ENCODE measurements at regions not wholly inside any gene's neighbourhood (a gene's known extent, or its start where the extent isn't known, plus 50 kb on each side); places are given as distances from the start of the nearest gene placed in this dataset.
"Not testable (repeated sequence)": the region's sequence is repeated elsewhere in the genome, so short reads cannot be mapped to it uniquely, and the experiment has no call there.

DNA sequence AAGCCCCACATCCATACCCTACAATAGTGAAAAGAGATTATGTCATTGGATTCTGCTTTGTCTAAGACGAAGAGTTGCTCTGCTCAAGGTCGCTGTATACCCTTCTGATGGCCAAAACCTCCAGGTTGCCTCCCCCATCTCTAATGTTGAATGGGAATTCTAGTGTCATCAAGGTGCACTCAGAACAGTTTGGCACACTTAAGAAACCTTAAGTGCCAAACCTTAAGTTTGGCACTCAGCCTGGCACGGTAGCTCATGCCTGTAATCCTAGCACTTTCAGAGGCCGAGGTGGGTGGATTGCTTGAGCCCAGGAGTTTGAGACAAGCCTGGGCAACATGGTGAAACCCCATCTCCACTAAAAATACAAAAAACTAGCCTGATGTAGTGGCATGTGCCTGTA lies 1245.6 kb upstream of the SEL1L start:
- intact Hi-C loops (cut with DNase I): no loop called here

DNA sequence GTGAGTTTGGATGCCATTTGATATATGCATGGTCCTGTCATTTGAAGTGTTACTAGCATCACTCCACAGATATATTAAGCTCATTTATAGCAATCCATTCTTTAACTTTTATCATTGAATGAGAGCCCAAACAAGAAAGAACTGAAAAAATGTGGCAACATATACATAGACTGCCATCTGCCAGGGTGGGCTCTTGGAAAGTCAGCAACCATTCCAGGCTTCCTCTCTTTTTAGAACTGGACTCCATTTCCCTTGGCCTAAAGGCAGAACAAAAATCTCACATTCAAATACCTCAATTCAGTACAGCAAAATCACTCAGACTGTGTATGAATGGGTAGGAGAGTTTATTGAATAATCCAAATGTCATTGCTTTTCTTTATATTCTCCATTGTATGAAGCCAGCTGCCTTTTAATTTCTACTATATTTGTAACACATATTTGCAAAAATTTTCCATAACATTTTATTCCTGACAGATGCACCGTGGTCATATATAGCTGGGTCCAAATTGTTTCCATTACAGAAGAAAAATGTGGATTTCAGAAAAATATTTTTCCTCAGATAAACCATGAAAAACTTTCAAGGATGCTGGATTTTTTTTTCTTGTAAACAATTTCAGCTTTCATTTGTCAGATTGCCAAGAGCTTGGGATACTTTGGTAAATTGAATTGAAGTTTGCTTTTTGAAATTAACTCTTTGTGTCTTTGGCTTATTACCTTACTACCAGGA lies 1252.3 kb upstream of the SEL1L start:
- no peak for ATAC-seq
- intact Hi-C loops (cut with DNase I): no loop called here

More for the DNA sequence above, 1245.6 kb upstream of the SEL1L start:
- no peak for ATAC-seq
- DNase-seq: no peak

DNA sequence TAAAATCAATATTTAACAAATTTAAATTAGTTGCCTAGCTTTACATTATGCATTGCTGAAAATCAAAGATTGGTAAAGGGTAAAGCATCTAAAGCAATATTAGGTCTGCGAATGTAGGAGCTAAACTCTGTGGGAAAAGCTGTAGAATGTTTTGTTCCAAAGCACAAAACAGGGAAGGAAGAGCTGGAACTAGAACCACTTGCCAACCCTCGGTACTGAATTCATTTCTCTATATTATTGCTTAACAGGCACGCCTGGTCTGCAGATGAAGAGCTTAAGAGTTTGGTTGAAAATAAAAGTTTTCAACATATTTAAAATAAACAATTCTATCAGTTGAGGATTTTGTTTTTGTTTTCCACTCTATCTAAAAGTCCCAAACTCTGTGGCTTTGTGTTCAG lies 1252.8 kb upstream of the SEL1L start:
- no peak for DNase-seq
- intact Hi-C loops (cut with DNase I): no loop called here
- no peak for ATAC-seq

More for the DNA sequence above, 1252.3 kb upstream of the SEL1L start:
- no peak for DNase-seq

DNA sequence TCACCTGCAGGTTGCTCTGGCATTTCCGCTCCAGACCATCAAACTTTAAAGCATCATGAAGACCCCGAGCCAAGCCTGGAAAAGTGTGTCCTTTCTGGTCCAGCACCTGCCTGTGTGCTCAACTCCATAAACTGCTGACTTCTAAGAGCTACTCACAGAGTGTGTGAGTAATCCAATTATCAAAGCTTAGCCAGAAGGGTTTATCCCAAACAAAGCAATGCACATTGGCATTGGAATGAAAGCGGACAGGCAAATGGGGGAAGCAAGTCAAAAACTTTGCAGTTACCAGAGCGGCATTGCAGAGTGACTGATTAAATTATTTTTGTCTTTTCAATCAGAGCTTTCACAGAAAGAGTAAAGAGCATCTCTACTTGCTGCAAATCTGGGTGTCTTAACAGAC lies 1262.4 kb upstream of the SEL1L start:
- intact Hi-C loops (cut with DNase I): no loop called here
- DNase-seq (no peak), ATAC-seq (no peak)

DNA sequence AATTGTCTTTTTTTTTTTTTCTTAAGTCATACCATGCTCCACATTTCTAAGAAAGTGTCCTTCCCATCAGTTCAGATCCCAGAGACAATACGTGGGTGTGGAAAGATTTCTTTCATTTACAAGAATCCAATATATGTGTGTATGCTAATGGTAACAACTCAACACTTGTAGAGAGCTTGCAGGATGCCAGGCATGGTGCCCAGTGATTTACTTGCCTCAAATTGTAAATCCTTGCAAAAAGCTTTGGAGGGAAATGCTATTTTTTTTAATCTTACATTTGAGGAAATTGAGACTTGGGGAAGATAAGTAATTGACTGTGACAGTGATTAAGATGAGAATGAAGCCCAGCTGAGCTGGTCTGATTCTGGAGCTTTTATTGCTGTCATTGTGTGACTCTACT lies 1264.6 kb upstream of the SEL1L start:
- ATAC-seq: no peak
- no peak for DNase-seq
- intact Hi-C loops (cut with DNase I): no loop called here

DNA sequence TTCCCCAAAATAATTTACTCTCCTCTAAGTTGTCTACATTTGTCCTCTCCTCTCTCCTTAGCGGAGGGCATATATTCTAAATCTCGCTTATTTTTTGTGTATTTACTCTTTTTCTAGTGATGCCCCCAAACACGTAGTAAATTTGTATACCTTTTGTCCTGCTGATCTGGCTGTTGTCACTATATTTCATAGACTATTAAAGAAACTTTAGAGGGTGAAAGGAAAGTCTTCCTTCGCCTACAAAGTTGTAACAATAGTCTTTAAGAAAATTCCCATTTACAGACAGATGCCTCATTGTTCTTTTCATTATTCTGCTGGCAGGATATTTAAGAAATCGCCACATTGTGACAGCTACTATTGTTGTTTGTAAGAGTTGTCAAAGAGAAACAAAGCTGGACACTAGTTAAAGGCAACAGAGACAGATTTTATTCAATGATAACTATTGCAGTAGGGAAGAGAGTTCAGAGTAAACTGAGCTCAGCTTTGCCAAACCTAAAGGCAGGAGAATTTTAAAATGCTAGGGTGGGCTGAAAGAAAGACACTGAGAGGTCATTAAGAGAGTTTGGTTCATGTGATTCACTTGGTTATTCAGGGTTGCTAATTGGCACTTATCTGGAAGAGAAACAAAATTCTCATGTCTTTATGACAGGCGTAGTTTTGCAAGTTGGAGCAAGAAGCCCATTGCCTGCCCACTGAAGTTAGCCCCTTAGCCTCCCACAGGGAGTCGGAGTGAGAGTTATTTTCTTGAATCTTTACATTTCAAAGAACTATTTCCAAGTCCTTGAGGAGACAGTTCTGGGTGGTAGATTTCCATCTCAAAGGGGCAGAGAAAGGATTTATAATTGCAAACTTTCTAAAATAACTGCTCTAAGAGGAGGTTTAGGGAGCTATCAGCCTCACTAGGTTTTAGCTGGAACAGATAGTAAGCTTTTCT lies 1272.5 kb upstream of the SEL1L start:
- DNase-seq (no peak), ATAC-seq (no peak)
- intact Hi-C loops (cut with DNase I): no loop called here

DNA sequence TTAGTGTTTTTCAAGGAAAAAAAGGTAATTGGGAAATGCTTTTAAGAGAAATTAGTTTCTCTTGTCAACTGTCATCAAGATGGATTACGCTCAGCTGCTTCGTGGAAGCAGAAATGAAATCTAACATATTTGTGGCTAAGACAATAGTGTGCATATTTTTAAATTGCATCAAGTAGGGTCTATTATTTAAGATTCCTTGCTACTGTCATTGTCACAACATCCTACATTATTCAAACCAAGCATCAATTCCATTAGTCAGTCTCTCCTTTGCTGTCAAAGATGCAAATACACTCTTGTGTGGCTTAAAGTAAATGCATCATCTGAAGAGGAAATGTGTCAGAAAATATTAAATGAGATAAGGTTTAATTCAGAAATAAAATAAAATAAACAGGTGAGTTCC lies 1277.6 kb upstream of the SEL1L start:
- intact Hi-C loops (cut with DNase I): no loop called here
- DNase-seq (no peak), ATAC-seq (no peak)

DNA sequence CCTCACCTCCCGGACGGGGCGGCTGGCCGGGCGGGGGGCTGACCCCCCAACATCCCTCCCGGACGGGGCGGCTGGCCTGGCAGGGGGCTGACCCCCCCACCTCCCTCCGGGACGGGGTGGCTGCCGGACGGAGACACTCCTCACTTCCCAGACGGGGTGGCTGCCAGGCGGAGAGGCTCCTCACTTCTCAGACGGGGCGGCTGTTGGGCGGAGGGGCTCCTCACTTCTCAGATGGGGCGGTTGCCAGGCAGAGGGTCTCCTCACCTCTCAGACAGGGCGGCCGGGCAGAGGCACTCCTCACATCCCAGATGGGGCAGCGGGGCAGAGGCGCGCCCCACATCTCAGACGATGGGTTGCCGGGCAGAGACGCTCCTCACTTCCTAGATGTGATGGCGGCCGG lies 1280.7 kb upstream of the SEL1L start:
- ATAC-seq; intact Hi-C loops (cut with DNase I); DNase-seq: not testable (repeated sequence)

DNA sequence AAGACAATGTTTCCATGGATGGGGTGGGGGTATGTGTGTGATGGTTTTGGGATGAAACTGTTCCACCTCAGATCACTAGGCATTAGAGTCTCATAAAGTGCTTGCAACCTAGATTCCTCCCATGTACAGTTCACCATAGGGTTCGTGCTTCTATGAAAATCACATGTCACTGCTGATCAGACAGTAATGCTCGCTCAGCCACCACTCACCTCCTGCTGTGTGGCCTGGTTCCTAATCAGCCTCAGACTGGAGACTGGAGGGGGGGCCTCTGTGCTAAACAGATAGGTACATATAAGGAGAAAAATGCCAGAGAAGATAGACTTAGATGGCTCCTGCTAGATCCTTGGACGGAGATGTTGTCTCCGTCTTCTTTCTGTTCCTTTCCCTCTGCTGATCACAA lies 1296.9 kb upstream of the SEL1L start:
- DNase-seq (no peak), ATAC-seq (no peak)
- intact Hi-C loops (cut with DNase I): no loop called here

DNA sequence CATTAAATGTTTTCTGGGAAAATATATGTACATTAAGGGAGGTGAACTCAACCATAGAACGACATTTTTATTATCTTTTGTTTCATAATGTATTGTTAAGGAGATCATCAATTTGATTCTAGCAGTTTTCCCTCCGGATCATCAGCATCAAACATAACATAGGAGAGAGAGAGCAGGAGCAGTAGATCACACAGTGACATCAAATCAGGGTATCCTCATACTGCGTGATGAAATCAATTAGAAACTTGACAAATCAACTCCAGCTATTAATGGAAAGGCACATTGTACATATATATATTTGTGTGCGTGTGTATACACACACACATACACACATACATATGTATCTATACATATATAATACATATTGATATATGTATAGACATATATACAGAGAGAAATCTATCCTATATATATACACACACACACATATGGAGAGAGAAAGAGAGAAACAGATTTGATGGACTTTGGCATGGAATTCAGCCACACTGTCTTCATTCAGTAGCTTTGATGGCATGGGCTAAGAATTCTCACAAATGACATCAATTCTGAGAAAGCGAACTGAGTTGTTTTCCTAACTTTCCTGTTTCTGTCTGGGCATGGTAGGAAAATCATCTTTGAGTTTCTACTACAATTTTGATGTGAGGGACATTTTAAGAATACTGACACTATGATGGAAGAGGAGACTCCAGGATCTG lies 1302.8 kb upstream of the SEL1L start:
- intact Hi-C loops (cut with DNase I): no loop called here
- ATAC-seq (no peak), DNase-seq (no peak)

DNA sequence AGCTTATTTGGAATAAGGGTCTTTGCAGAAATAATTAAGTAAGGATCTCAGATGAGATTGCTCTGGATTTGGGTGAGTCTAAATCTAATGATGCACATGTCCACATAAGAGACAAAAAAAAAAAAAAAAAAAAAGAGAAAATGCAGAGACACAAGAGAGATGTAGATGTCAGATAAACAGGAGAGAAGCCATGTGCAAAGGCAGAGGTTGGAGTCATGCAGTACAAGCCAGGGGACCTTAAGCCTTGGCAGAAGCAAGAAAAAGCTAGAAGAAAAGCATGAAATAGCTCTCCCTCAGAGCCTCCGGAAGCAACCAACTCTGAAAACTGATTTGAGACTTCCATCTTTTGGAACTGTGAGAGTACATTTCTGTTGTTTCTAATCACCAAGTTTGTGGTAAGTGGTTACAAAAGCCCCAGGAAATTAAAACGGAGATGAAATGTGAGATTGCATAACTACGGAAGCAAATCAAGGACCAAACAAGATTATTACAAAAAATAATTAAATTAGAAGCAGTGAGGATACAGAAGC lies 1304.0 kb upstream of the SEL1L start:
- intact Hi-C loops (cut with DNase I): no loop called here
- DNase-seq (no peak), ATAC-seq (no peak)

DNA sequence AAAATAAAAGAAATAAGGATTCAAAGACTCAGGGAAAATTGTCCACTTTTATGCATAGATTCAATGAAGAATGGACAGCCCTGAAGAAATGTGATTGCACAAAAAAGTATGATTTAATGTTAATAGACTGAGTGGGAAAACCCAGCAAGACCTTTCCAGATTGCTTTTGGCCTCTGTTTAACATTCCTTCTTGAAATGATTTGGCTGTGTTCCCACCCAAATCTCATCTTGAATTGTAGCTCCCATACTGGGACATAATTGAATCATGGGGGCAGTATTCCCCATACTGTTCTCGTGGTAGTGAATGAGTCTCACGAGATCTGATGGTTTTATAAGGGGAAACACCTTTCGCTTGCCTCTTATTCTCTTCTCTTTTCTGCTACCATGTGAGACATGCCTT lies 1316.9 kb upstream of the SEL1L start:
- intact Hi-C loops (cut with DNase I): no loop called here
- DNase-seq (no peak), ATAC-seq (no peak)

DNA sequence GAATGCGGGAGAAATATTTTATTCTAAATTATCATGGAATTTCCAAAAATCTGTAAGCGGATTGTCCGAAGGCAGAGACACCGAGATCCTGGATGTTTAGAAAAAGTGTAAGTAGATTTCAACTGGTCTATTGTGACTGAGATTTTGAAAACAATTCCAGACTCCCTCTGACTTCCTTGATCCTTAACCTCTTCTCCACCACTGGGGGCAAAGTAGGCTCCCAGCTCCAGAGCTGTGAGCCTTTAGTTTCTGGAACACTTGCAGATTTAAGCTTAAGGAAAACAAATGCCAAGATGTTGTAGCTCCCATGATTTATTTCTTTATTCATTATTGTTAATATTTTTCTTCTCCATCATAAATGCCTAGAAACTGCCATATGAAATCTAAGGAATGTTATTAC lies 1320.5 kb upstream of the SEL1L start:
- ATAC-seq (no peak), DNase-seq (no peak)
- intact Hi-C loops (cut with DNase I): no loop called here

DNA sequence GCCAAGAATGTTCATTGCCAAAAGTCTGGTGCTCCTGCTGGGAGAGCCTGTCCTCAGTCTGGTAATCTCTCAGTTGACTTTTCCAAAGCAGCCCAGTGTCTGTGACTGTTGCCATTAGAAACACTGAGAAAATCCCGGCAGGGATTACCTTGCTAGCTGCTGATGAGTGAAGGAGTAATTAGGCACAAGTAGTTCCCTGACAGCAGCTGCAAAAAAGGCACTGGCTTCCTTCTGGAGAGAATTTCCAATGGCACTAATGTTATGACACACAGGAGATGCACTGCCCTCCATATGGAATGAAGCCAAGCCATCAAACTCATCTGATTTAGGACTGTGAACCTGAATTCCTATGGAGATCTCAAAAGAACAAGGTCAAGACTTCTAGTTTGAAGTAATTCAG lies 1321.2 kb upstream of the SEL1L start:
- intact Hi-C loops (cut with DNase I): no loop called here
- ATAC-seq (no peak), DNase-seq (no peak)

DNA sequence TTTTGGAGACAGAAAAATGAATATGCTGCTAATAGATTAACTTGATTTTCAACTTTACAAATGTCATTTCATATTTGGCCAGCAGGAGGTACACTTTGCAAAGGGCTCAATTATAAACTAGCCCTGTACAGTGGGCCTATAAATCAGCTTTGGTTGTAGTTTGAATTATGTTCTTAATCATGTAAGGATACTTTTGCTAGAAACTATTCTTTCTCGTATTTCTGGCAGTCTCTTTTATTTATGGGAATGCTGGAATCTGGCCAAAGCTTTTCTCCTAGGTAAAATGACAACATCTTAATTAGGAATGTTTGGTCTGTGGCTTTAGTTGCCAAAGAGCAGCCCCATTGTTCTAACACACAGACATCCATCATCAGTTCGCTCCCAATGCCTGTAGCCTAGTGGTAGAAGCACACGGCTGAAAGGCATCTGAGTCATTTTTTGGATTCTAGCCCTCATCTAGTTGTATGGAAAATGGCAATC lies 1322.3 kb upstream of the SEL1L start:
- DNase-seq: no peak
- ATAC-seq: no peak
- intact Hi-C loops (cut with DNase I): no loop called here

DNA sequence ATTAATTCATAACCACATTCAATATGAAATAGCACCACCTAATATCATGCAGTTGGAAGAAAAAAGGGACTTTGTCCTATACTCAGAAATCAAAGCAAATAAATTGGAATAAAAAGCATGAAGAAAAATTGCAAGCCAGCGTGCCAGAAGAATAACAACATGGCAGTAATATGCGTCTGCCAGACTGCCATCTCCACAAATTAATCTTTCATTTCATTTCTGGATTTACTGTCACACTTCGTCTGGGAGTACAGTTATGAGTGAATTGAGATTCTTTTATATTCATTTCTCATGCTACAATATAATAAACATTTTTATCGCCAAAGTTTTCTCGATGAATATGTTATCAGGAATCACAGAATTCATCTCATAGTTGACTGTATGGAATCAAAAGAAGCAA lies 1327.7 kb upstream of the SEL1L start:
- intact Hi-C loops (cut with DNase I): no loop called here
- ATAC-seq (no peak), DNase-seq (no peak)

DNA sequence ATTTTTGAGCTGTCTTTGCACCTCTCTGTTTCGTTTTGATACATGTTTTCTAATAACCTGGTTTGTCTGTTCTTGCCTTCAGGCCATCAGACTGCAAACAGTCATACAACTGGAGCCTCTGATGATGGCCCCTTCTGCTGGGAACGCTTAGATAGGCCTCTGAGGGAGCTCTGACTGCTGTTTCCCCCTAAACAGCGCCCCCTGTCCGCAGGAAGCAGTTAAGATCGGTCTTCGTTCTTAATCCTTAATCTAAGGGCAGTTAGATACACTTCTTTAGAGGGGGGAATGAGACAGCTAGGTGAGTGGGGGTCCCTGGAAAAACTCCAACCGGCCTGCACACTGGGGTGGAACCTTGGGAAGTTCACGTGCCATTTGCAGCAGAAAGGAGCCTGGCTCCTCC lies 1338.8 kb upstream of the SEL1L start:
- ATAC-seq: no peak
- DNase-seq: no peak
- intact Hi-C loops (cut with DNase I): no loop called here

DNA sequence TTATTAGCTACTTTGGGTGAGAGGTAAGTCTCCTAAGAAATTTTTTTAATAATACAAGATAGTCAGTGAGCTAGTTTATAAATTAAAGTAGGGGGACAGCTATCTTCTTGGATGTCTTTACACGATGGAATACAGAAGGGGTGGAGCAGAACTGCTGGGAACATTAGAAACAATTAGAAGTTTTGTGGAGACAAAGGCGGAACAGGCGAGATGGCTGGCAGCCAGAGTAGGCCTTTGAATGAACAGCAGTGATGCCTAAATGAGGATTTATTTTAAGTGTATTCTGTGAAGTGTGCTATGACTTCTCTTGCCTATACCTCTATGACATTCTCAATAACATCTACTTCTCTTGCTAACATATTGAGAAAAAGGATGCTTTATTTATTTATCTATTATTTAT lies 1345.3 kb upstream of the SEL1L start:
- intact Hi-C loops (cut with DNase I): no loop called here
- ATAC-seq (no peak), DNase-seq (no peak)

DNA sequence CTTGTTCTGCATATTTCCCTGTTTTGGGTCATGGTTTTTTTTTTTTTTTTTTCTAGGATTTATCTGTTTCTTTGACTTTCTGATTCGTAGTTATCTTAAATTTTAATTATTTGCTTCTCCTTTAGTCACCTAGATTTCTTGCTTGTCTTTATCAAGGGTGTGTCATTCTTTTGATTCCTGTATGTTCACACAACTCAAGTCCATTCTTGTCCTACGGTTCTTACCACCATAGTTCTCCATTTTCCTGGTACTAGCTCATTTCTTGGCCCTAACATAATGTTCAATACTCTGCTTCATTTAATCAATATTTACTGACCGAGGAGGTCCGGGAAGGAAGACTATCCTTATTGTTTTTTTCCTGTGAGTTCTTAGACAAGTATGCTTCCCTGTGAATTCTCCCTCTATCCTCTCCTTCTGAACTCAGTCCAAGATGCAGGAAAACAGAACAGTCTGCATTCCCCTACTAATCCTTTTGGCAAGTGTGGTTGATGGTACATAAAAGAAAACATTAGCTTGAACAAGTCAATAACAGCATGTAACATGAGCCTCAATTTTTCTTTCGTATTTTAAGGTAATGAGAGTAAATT lies 1346.4 kb upstream of the SEL1L start:
- DNase-seq (no peak), ATAC-seq (no peak)
- intact Hi-C loops (cut with DNase I): no loop called here

All from left cardiac atrium (tissue), 4 donors.